ENCODE measurements at regions not wholly inside any gene's neighbourhood (a gene's known extent, or its start where the extent isn't known, plus 50 kb on each side); places are given as distances from the start of the nearest gene placed in this dataset.

DNA sequence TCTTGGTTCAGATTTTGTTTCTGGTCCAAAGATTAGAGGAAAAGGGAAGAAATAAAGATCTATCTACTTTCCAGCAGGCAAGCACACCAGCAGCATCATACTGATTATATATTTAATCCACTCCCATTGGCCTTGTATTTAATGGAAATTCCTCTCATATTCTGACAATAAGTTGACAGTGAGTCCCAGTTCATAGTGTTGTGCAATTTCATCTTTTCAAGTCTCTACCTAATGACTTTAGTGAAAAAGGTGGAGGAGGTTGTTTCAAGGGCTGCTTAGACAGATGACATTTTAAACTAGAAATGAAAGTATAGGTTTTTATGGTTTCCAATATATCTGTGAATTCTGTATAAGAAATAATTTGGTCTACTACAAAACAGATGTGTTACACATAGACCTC lies 298.6 kb downstream of the PABPC4L start:
- TF ChIP-seq POLR2AphosphoS5 (IDR thresholded peaks at IDR 0.05), result no peak
- TF ChIP-seq POLR2A (IDR thresholded peaks at IDR 0.05), result no peak
- TF ChIP-seq, protein P1, sequence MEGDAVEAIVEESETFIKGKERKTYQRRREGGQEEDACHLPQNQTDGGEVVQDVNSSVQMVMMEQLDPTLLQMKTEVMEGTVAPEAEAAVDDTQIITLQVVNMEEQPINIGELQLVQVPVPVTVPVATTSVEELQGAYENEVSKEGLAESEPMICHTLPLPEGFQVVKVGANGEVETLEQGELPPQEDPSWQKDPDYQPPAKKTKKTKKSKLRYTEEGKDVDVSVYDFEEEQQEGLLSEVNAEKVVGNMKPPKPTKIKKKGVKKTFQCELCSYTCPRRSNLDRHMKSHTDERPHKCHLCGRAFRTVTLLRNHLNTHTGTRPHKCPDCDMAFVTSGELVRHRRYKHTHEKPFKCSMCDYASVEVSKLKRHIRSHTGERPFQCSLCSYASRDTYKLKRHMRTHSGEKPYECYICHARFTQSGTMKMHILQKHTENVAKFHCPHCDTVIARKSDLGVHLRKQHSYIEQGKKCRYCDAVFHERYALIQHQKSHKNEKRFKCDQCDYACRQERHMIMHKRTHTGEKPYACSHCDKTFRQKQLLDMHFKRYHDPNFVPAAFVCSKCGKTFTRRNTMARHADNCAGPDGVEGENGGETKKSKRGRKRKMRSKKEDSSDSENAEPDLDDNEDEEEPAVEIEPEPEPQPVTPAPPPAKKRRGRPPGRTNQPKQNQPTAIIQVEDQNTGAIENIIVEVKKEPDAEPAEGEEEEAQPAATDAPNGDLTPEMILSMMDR (IDR thresholded peaks at IDR 0.05 in 8 of 11, conservative IDR thresholded peaks at IDR 0.05 in 3 of 11), result no peak
- H3K4me3 ChIP-seq, result no peak overlapping the region
- H3K36me3 ChIP-seq, result no peaks in the 10 kb centered on the region
- no peaks in the 10 kb centered on the region for H3K27me3 ChIP-seq (replicated peaks in 1 of 7)
- no peaks in the 10 kb centered on the region for H3K4me1 ChIP-seq
- H3K9me3 ChIP-seq, result peaks cover 0 to 10% (median 0%) of the 10 kb centered on the region in 8 donors
- no peak for DNase-seq
- H3K27ac ChIP-seq, result no peak overlapping the region
- intact Hi-C loops (cut with DNase I; ENCODE audit: low total_unique reads), result no loop called here

DNA sequence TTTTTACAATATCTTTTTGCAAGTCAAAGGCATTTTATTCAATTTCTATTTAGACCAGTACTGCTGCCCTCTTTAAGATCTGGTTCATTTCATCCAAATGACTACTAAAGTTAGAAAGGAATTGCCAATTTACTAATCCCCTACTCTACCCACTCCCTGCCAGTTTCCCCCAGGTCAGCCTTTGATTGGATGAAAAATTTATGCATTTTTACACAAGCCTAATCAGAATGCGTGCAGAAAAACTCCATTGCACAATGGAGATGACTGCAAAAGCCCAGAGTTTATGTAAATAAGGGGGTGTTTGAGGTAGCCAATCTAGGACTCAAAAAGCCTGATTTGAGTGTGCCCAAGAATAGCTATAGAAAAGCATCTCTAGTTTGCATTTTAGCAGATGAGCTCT lies 310.6 kb downstream of the PABPC4L start:
- Histone ChIP-seq H3K4me1 (no peaks in the 10 kb centered on the region), H3K4me3 (no peak overlapping the region), H3K9me3 (peaks cover 0 to 4% (median 0%) of the 10 kb centered on the region in 8 donors), H3K27me3 (replicated peaks in 1 of 7) (no peaks in the 10 kb centered on the region), H3K27ac (no peak overlapping the region), H3K36me3 (no peaks in the 10 kb centered on the region)
- TF ChIP-seq POLR2AphosphoS5 (IDR thresholded peaks at IDR 0.05) (no peak), POLR2A (IDR thresholded peaks at IDR 0.05) (no peak)
- TF ChIP-seq, protein P1 (IDR thresholded peaks at IDR 0.05 in 8 of 11, conservative IDR thresholded peaks at IDR 0.05 in 3 of 11), result no peak
- no peak for DNase-seq
- intact Hi-C loops (cut with DNase I; ENCODE audit: low total_unique reads), result no loop called here
- WGBS, 5 donors, result 62 to 85% (median 70%) methylated on average over 1 of the region's 1 CpG

DNA sequence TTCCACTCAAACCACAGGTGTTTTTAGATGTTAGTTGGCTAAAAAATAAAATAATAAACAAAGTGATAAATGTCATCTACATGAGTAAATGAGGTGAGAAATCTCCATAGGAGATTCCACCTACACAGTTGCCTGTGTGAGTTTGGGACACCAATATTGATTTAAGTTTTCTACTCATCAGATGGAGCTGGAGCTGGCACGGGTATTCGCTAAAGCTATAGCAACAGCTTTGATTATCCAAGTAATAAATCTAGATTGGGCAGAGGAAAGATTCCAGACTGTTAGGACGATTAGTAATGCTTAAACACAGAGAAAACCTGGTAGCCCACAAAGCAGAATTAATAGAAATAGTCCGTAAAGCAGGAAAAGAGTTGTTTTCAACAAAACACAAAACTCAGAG lies 313.9 kb downstream of the PABPC4L start:
- intact Hi-C loops (cut with DNase I; ENCODE audit: low total_unique reads), result no loop called here
- no peak for DNase-seq
- no peak for TF ChIP-seq POLR2AphosphoS5 (IDR thresholded peaks at IDR 0.05)
- TF ChIP-seq POLR2A (IDR thresholded peaks at IDR 0.05), result no peak
- TF ChIP-seq, protein P1 (IDR thresholded peaks at IDR 0.05 in 8 of 11, conservative IDR thresholded peaks at IDR 0.05 in 3 of 11), result no peak
- WGBS, 5 donors, result 72 to 85% (median 76%) methylated on average over 4 of the region's 4 CpGs
- H3K27me3 ChIP-seq (replicated peaks in 1 of 7), result no peaks in the 10 kb centered on the region
- H3K36me3 ChIP-seq, result no peaks in the 10 kb centered on the region
- no peak overlapping the region for H3K4me3 ChIP-seq
- no peaks in the 10 kb centered on the region for H3K9me3 ChIP-seq
- no peaks in the 10 kb centered on the region for H3K4me1 ChIP-seq
- no peak overlapping the region for H3K27ac ChIP-seq

- Histone ChIP-seq H3K27ac (no peak overlapping the region), H3K27me3 (replicated peaks in 1 of 7) (no peaks in the 10 kb centered on the region), H3K36me3 (no peaks in the 10 kb centered on the region), H3K9me3 (peaks cover 0 to 13% (median 0%) of the 10 kb centered on the region in 8 donors), H3K4me1 (no peaks in the 10 kb centered on the region), H3K4me3 (no peak overlapping the region)
- 80 to 95% (median 89%) methylated on average over 3 of the region's 3 CpGs for WGBS, 5 donors
- DNase-seq, result no peak
- TF ChIP-seq POLR2AphosphoS5 (IDR thresholded peaks at IDR 0.05) (no peak), POLR2A (IDR thresholded peaks at IDR 0.05) (no peak)
- TF ChIP-seq, protein P1 (IDR thresholded peaks at IDR 0.05 in 8 of 11, conservative IDR thresholded peaks at IDR 0.05 in 3 of 11), result no peak
- intact Hi-C loops (cut with DNase I; ENCODE audit: low total_unique reads), result no loop called here
Observed at GRCh38 chr4:133869486-133869885, 332.1 kb downstream of the PABPC4L start.
